NCI-H345 treated with DMSO at 0.1 percent for 48 hours (cell line): ENCODE measurements at regions not wholly inside any gene's neighbourhood (a gene's known extent, or its start where the extent isn't known, plus 50 kb on each side); places are given as distances from the start of the nearest gene placed in this dataset.
A peak's percentile ranks its signal among the peaks of the same experiment; 100 is the strongest.
"Not testable (repeated sequence)": the region's sequence is repeated elsewhere in the genome, so short reads cannot be mapped to it uniquely, and the experiment has no call there.

ENCODE experiments used
- DNase-seq: peaks from one replicate; lab custom pipeline; 2025; ENCODE audit not compliant: unreplicated experiment; lab: John Stamatoyannopoulos, UW

DNA sequence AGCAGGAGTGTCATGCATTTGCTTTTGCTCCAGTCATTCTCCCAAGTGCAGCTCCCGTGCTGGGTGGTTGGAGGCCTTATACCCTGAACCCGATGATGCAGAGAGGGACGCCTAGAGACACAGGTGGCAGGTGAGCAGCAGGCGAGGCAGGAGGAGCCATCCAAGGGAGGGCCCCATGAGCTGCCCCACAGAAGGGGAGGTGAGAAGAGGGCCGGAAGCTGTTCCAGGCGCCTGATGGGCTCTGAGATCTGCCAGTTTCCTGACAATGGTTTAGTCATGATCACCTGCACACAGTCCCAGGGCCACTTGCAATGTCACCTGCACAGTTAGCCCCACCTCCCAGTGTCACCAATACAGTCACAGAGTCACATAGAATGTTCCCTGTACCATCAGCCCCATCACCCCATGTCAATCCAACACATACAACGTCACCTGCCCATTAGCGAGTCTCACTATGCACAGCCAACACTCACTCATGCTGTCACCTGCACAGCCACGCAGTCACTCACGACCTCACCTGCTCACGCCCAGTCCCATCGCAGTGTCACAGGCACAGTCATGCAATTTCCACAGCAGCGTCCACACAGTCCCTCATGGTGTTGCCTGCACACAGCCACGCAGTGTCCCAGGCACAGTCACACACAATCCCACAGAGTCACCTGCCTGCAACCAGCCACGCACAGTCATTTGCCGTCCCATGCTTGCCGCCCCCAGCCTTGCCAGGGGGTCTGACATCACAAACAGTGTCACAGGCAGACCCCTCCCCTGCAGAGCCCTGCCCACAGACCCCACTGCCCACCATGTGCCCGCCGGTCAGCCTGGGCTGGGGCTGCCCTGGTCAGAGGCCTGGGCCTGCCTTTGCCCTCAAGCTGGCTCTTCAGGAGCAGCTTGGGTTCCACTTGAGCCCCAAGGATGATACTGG, 113.4 kb downstream of the LHX2 start:
- DNase-seq = peak; percentile 84

DNA sequence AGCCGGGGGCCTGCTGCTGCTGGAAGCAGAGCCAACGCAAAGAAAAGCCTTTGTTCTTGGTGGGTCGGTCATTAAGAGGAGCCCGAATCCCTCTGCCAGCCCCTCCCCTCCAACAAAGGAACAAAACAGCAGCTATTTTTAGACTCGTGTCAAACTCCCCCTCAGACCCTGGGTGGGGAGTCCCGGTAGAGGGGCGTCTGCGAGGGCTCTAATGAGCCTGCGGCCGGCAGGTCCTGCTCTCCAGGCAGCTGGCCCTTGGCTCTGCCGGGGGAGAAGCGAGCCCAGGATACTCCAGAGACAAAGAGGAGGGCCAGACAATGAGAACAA, 114.0 kb downstream of the LHX2 start:
- no peak for DNase-seq

DNA sequence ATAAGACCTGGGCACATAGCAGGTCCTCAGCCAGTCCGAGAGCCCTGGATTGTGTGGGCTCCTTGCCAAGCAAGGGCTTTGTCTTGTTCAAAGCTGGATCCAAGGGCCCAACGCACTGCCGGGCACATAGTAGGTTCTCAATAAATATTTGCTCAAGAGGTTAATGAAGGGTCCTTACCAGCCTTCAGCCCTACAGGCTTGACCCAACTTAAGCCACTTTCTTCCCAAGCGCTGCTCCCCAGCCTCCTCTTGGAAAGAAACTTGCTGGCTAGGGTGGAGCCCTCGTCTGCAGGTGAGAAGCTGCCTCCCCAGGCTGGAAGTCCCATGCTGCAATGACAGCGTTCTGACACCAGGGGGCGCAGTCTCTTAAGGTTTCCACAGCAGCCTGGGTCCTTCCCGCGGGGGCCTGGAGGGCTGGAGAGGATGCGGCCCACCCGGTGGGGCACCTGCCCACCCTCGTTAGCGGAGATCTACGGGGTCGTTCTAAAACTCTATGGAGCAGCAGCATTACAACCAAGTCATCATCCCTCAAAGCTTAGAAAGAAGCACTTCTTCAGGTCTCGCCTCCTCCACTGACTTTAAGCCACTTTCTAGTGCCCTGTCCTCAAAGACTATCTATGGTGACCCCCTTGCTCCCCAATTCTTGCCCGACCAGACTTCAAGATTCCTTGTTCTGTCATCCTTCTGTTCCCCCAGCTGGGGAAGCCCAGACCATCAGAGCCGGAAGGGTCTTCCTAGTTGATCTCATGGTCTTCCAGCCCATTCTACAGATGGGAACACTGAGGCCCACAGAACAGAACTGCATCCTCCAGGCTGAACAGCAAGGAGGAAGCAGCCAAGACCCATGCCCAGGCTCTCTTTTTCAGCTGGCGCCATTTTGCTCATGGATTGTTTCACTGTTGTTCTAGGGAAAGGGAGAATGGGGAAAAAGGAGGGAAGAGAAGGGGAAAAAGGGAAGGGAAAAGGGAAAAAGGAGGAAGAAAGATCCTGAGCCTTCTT, 115.4 kb downstream of the LHX2 start:
- peak; percentile 58 for DNase-seq

DNA sequence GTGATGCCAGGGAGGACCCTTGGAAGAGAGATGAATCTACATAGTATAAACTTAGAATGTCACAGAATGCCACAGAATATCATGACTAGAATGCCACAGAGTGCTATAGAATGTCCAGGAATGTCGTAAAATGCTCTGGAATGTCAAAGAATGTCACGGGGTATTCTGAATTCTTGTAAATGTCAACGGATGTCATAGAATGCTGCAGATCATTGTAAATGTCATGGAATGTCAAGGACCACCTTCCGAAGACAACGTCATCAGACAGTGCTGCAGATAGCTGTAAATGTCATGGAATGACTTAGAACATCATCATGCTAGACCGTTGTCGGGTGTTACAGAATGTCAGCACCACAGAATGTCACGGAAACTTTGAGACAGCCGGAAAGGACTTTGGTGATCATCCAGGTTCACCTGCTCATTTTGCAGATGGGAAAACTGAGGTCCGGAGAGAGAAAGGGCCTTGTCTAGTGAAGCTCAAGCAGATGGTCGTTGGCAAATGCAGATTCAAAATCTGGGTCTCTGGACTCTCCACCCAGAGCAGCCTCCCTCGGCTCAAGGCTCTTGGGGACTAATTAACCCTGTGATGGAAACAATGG, 117.1 kb downstream of the LHX2 start:
- no peak for DNase-seq

DNA sequence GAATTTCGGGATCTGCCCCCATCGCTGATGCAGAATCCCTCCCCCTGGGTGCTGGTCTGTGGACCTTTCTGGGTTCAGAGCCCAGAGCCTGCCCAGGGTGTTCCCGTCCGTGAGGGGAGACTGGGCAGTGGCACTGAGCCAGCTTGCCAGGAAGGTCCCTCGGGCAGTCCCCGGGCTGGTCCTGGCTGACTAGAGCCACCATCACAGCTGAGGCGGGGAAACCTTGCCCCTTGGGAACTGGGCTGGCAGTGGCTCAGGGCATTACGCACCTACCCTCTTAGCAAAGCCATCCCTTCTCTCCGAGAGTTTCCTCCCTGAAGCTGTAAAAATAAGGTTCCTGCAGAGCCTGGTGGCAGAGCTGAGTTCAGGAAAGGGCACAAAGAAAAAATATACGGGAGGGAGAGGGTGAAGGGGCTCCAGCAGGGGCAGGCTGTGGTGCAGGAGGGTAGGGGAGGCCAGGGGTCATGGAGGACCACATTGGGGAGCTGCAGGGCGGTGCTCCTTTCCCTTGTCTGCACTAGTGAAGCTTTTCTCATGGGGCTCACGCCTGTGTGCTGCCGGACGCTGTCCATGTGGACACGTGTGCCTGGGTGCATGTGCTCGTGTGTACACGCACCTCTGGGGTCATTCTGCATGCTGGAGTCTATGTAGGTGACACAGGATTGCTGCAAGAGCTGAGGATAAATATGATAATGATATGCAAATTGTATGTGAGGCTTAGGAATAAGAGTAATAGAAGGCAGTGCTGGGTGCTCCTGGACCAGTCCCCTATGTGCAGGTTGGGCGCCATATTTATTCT, 118.9 kb downstream of the LHX2 start:
- no peak for DNase-seq

DNA sequence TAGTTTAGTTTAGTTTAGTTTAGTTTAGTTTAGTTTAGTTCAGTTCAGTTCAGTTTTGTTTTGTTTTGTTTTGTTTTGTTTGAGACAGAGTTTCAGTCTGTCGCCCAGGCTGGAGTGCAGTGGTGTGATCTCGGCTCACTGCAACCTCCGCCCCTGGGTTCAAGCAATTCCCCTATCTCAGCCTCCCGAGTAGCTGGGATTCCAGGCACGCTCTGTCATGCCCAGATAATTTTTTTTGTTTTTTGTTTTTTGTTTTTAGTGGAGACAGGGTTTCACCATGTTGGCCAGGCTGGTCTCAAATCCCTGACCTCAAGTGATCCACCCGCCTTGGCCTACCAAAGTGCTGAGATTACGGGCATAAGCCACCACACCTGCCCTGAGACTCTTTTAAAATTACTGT, 120.0 kb downstream of the LHX2 start:
- not testable (repeated sequence) for DNase-seq

DNA sequence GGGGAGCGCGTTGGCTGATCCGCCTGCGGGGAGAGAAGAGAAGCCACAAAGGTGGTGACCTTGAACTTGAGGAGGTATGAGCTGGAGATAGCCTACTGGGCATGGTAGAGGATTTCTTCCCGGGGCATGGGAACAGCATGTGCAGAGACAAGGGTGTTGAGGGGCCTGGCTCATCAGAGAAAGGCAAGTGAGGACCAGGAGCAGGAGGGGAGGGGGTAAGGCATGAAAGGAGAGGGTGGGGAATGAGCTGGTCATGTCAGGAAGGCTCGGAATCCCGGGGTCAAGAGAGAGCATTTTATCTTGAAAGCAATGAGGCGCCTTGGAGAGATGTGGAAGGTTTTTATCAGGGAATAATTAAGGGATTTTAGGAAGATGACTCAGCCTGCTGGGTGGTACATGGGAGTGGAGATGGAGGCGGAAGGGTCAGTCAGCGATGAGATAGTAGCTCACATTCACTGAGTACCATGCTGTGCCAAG, 121.1 kb downstream of the LHX2 start:
- no peak for DNase-seq

DNA sequence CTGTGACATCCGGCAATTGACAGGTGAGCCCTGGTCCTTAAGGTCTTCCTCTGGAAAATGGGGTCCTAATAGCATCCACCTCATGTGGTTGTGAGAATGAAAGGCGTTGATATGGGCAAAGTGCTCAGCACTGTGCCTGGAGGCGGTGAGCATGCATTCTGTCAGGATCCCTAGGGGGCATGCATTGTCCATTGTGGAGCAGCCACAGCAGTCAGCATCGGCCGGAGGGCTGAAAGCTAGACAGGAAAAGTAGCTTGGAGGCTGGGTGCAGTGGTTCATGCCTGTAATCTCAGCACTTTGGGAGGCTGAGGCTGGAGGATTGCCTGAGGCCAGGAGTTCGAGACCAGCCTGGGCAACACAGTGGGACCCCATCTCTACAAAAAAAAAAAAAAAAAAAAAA, 122.2 kb downstream of the LHX2 start:
- no peak for DNase-seq

DNA sequence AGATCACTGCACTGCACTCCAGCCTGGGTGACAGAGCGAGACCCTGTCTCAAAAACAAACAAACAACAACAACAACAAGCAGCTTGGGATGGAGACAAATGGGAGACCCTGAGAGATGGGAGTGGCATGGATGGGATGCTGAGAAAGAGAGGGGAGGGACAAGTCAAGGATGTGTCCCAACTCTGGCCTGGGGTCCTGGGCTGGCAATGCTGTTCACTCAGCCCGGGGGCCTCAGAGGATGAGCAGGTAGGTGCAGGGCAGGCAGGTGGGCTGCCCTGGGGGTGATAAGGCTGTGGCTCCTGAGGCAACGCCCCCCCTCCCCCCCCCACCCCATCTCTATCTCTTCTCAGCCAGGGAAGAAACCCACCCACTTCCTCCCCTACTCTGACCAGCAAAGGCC, 123.0 kb downstream of the LHX2 start:
- DNase-seq = no peak

DNA sequence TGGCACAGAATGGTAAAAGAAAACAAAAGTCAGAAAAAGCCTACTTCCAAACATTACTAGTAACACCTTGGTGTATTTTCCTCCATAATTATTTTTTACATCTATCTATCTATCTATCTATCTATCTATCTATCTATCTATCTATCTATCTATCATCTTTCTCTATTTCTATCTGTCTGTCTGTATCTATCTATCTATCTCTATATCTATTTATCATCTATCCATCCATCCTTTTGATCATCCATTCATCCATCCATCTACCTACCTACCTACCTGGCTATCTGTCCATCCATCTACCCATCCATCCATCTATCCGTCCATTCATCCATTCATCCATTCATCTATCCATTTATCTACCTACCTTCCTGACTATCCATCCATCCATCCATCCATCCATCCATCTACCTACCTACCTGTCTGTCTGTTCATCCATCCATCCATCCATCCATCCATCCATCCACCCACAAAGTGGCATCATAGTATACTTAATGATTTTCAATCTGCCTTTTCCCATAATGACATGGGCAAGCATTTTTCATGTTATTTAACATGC, 121.9 kb upstream of the NEK6 start:
- no peak for DNase-seq

DNA sequence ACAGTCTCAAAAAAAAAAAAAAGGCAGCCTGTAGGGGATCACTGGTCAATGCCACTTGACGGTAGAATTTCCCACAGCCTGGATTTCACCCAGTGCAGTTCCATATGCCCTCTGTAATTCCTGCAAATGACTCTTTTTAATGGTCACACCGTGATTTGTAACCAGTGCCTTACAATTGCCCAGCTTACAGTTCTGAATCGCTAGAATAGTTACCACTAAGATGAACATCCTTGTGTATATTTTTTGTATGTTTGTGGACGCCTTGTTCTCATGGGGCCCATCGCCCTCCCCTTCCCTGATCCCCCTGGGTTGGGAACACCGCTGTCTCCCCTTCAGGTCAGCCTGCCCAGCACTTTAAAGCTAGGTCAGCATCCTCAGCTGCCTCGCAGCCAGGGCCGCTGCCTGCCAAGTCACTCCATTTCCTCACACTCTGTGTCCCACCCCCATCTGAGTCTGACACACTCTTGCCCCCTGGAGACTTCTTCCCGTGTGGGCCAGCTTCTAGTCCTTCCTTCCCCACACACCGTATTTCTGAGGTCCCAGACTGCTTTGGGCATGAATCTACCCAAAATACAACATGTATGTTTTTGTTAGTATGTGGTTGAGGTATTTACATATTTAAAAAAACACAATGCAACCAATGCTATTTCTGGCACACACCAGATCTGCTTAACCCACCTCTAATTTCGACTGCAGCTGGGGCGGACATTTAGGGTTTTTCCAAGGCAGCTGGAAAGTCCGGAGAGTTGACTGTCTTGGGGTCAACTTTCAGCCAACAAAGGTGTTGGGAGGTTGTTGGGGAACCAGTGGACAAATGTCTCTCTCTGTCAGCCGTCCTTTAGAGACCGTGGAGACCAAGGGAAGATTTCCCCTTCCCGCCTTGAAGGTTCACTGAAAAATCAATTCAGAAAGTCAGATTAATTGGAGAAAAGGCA, 120.5 kb upstream of the NEK6 start:
- no peak for DNase-seq

DNA sequence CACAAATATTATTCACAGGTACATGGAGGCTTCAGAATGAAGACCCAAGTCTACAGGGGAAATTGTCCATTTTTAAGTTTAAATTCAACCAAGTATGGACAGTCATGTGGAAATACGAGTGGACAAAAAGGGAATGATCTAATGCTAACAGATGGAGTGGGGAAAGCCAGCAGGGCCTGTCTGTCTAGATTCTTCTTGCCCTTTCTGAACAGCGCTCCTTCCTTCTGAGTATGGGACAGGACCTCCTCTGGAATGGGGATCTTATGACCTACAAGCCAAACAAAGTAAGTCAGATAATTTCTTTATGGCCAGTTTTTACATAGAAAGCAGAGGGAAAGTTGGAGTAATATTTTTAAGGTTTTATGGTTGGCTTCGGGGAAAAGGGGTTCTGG, 119.8 kb upstream of the NEK6 start:
- no peak for DNase-seq

DNA sequence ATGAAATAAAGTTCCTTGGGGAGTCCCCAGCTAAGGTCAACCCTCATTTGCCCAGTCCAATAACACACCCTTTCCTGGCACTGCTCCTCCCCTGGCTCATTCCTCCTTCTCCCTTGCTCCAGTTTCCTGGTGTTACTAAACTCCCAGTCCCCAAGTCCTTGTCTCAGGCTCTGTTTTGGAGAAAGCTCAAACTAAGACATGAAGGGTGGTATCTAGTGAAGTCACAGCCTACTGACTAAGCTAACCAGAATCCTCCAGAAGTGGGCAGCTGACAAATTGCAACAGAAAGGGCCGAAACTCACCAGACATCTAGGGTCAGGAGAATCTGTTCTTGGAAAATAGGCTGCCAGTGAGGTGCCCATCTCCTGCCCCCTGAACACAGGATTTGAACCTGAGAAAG, 118.7 kb upstream of the NEK6 start:
- no peak for DNase-seq

DNA sequence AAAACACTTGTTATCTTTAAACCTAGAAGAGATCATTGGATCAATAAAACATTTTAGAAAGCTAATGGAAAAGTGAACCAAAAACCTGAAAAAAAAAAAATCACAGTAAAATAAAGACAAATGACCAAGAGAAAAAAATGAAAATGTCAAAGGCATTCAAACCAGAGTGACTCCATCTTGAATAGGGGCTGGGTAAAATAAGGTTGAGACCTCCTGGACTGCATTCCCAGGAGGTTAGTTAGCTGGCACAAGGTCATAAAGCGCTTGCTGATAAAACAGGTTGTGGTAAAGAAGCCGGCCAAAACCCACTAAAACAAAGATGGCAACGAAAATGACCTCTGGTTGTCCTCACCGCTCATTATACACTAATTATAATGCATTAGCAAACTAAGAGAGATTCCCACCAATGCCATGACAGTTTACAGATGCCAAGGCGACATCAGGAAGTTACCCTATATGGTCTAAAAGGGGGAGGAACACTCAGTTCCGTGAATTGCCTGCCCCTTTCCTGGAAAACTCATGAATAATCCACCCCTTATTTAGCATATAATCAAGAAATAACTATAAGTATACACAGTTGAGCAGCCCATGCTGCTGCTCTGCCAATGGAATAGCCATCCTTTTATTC, 116.7 kb upstream of the NEK6 start:
- no peak for DNase-seq

DNA sequence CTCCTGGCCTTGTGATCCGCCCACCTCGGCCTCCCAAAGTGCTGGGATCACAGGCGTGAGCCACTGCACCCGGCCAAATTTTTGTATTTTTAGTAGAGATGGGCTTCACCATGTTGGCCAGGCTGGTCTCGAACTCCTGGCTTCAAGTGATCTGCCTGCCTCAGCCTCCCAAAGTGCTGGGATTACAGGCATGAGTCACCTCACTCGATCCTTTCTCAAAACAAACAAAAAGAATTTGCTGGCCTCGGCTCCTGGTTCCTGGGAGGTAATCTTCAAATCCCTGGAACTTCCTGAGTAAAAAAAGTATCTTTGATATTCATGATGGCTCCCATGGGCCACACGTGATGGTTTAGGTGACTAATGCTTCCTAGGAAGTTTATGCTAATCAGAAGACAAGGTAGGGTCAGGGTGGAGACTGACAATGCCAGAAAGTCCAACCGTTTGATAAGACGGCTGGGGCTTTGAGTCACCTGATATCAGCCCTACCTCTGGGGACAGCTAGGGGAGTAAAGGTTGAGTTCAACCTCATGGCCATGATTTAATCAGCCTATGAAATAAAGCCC, 113.1 kb upstream of the NEK6 start:
- DNase-seq = not testable (repeated sequence)

DNA sequence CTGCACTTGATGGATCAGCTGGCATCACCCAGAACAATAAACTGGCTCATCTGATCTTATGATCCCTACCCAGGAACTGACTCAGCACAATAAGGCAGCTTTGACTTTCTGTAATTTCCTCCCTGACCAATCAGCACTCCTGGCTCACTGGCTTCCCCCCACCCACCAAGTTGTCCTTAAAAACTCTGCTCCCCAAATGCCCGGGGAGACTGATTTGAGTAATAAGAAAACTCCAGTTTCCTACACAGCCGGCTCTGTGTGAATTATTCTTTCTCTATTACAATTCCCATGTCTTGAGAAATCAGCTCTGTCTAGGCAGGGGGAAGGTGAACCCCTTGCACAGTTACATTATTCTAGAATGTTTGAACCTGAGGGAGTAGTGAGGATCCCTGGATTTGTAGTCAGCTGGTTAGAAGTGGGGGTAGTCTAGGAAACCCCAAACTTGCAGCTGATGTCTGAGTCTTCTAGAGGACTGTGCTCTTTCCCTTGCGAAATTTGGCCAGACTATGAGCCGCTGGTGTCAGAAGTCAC, 111.7 kb upstream of the NEK6 start:
- no peak for DNase-seq

DNA sequence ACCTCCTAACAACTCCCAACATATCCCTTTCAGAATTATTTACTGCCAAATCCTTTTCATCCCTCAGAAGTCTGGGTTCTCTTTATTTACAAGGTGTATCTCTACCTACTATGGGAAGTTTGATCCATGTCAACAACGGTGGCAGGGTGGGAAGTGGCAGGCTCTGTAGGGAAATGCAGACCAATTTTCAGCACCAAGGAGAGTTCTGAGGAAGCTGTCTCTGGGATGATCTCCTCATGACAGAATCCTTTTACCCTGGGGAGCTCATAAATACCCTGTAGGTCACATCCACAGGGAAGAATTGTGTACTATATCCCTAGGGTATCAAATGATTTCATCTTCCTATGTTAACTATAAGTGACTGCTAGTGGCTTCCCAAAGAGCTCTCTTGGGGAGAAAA, 107.8 kb upstream of the NEK6 start:
- no peak for DNase-seq

DNA sequence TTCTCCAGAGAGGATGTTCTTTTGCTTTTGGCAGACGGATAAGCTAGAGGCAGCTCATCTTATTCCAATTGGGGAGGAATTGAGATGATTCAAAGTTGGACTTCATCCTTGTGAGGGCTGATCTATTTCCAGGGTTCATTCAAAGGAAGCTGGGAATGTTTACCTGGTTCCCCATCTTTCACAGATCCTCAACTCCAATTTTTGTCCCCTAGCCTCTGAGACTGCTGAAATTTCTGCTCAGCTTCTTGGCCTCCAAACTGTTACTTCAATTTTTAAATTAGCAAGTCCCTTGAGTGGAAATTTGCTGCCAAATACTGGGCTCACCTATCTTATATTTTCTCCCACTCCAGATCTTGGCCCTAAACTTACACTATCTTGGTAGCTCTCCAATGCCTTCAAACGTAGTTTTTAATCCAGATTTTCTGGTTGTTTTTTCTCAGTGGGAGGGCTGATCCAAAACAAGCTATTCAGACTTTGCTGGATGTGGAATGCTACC, 93.9 kb upstream of the NEK6 start:
- DNase-seq = no peak
